Fibroblast of mammary gland (primary cell): ENCODE measurements at regions not wholly inside any gene's neighbourhood (a gene's known extent, or its start where the extent isn't known, plus 50 kb on each side); places are given as distances from the start of the nearest gene placed in this dataset.
"Not testable (repeated sequence)": the region's sequence is repeated elsewhere in the genome, so short reads cannot be mapped to it uniquely, and the experiment has no call there.

ENCODE experiments used
- DNase-seq: peaks from one replicate; pipeline ENCODE4 v3.0.0-alpha.2; 2010; ENCODE audit warnings: low read depth
- H3K4me3 ChIP-seq: 2 replicates; pipeline ENCODE4 v1.5.1; 2011; ENCODE audit warnings: low read depth, mild to moderate bottlenecking, low read length, moderate library complexity; ENCODE audit not compliant: control insufficient read depth
- TF ChIP-seq, protein P1 (sequence below): conservative IDR thresholded peaks from 2 replicates; pipeline ENCODE4 v1.5.1; 2011; ENCODE audit warnings: low read depth, low read length, inconsistent platforms; ENCODE audit not compliant: control insufficient read depth, insufficient read depth

- no peak for DNase-seq
- TF ChIP-seq, protein P1, sequence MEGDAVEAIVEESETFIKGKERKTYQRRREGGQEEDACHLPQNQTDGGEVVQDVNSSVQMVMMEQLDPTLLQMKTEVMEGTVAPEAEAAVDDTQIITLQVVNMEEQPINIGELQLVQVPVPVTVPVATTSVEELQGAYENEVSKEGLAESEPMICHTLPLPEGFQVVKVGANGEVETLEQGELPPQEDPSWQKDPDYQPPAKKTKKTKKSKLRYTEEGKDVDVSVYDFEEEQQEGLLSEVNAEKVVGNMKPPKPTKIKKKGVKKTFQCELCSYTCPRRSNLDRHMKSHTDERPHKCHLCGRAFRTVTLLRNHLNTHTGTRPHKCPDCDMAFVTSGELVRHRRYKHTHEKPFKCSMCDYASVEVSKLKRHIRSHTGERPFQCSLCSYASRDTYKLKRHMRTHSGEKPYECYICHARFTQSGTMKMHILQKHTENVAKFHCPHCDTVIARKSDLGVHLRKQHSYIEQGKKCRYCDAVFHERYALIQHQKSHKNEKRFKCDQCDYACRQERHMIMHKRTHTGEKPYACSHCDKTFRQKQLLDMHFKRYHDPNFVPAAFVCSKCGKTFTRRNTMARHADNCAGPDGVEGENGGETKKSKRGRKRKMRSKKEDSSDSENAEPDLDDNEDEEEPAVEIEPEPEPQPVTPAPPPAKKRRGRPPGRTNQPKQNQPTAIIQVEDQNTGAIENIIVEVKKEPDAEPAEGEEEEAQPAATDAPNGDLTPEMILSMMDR = no peak
These were observed 251.2 kb downstream of the ZNF326 start for GRCh38 chr1:90246069-90246468.

GRCh38 chr1:90236493-90236892, 241.6 kb downstream of the ZNF326 start:
- DNase-seq = no peak
- TF ChIP-seq, protein P1 = no peak

More at GRCh38 chr1:90246069-90246468, 251.2 kb downstream of the ZNF326 start:
- no peak overlapping the region for H3K4me3 ChIP-seq

DNA sequence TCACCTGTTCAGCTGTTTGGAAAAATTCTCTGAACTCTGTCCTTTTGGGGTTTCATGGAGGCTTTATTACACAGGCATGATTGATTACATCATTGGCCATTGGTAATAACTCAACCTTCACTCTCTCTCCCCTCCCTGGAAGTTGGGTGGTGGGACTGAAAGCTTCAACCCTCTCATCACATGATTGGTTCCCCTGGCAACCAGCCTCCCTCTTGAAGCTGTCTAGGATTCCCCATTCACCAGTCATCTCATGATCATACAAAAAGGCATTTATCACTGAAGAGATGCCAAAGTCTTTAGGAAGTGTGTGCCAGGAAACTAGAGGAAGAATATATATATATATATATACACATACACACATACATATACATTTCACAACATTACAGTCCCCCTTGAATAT, 228.5 kb downstream of the ZNF326 start:
- no peak overlapping the region for H3K4me3 ChIP-seq
- TF ChIP-seq, protein P1 = no peak
- no peak for DNase-seq

More at GRCh38 chr1:90236493-90236892, 241.6 kb downstream of the ZNF326 start:
- no peak overlapping the region for H3K4me3 ChIP-seq

DNA sequence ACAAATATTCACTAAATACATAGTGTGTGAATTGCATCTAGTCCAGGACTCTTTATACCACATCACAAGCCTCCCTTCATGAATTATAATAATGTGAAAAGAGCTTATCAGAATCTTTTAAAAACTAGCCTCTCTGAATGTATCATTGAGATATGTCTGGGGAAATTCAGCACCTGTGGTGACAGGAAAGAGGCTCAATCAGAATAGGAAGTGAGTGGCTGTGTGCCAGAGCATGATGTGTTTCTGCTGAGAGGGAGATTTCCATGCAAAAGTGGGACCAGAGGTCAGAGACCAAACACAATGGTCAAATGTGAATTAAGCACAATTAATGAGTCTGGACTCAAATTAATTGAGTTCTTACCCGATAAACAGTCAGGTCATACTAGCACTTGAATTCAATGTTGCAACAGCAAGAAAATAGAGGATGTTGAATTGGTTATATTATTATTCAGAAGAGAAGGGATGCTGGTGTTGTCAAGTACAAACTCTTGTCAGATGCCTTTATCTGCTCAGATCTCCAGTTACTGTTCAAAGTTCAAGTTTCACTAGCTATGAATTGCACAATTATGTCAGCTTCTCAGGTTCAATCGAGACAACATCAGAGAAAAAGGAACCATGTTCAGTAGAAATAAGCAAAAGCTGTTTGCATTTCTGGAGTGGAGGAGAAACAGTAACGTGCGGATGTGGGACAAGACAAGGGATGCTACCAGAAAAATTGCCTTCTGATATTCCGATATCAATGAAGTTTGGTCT, 226.2 kb downstream of the ZNF326 start:
- TF ChIP-seq, protein P1 = no peak
- no peak overlapping the region for H3K4me3 ChIP-seq
- no peak for DNase-seq

- DNase-seq = no peak
- no peak overlapping the region for H3K4me3 ChIP-seq
- TF ChIP-seq, protein P1 = no peak
These were observed 225.6 kb downstream of the ZNF326 start for GRCh38 chr1:90220496-90220895.

DNA sequence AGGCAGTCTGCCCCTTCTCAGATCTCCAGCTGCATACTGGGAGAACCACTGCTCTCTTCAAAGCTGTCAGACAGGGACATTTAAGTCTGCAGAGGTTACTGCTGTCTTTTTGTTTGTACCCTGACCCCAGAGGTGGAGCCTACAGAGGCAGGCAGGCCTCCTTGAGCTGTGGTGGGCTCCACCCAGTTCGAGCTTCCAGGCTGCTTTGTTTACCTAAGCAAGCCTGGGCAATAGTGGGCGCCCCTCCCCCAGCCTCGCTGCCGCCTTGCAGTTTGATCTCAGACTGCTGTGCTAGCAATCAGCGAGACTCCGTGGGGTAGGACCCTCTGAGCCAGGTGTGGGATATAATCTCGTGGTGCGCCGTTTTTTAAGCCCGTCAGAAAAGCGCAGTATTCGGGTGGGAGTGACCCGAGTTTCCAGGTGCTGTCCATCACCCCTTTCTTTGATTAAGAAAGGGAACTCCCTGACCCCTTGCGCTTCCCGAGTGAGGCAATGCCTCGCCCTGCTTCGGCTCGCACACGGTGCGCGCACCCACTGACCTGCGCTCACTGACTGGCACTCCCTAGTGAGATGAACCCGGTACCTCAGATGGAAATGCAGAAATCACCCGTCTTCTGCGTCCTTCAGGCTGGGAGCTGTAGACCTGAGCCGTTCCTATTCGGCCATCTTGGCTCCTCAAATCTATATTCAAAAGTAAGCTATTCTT, 224.4 kb downstream of the ZNF326 start:
- DNase-seq, H3K4me3 ChIP-seq: not testable (repeated sequence)
